ENCODE measurements at regions not wholly inside any gene's neighbourhood (a gene's known extent, or its start where the extent isn't known, plus 50 kb on each side); places are given as distances from the start of the nearest gene placed in this dataset.

DNA sequence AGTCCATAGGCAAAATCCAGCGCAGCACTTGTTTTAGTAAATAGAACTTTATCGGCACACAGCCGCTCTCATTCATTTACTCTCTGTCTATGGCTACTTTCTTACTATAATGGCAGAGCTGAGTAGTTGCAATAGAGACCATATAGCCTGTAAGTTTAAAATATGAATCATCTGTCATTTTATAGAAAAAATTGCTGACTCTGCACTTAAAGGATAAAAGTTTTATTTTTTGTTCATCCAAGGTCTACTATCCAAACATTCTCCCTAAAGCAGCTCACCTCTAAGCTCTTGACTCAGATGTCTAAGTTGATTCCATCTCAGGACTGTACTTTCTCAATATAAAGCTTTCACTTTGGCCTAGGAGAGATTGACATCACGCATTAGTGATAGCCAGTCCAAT, 825.7 kb downstream of the OLFM4 start:
- no peak for DNase-seq (ENCODE audit: low spot score)

DNA sequence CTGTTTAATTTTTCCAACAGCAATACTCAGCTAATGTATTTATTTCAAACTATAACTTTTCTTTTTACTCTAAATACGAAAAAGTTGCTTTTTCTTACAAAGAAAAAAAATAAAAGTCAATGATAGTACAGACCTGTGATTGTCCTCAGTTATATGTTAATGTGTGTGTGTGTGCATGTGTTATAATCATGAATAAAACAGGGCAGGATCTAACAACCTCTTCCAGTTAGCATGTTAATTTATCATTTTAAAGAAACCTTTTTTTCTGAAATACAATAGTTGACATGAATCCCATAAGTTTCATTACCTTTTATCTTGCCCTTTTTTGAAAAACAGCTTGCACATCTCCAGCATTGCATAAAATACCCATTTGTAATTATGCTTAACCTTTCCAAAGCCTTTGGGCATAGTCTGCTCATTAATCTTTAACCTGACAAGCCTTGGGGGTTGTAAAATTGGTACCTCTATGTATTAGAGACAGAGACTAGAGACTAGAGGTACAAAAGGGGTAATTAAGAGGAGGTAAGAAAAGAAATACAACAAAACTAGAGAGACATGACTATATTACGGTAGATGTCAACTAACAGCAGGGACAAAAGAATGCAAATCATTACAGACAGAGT, 828.1 kb downstream of the OLFM4 start:
- DNase-seq (ENCODE audit: low spot score), result no peak

DNA sequence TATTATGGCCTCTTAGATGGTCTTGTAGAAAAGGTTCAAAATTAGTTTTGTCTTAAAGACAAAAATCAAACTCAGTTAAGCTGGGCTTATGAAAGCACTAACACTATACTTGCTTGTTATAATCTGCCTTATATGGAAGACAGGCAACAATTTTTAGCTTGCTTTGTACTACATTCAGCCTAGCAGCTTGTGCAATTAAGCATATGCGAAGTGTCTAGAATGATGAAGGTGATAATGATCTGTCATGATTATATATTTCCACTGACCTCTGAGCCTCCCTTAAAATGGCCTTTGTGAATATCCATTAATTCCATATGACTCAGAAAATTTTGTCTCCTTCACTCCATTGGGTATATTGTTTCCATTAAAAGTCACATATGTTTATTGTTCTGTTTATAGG, 834.9 kb downstream of the OLFM4 start:
- no peak for DNase-seq (ENCODE audit: low spot score)

DNA sequence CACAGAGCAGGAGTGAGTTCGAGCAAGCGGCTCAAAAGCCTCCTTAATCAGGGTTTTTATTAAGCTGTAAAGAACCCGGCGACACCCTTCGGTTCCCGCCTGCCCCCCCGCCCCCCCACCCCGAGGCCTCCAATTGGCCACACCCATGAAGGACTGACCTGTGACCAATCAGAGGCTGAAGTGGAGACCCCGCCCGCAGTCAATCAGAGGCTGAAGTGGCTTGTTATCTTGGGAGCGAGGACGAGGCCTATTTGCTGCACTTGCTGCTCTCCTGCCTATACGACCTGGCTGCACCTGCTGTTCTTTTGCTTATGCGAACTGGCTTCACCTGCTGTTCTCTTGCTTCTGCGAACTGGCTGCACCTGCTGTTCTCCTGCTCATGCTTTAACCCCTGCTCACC, 844.9 kb downstream of the OLFM4 start:
- no peak for DNase-seq (ENCODE audit: low spot score)

DNA sequence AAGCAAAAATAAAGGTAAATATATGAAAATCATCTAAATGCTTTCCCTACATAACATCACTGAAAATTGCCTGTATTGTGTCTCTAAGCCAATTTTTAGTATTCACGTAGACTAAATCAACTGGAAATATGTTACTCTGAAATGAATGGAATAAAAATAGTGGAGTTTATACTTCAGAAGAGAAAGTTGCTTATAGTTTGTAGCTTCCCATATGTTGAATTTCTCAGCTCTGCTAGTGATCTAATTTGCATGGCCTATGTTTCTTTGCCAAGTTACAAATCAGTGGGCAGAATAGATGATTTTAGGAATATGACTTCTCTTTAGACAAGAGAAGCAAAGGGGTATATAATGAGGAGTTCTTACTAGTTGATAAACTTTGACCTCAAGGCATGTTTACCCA, 850.2 kb downstream of the OLFM4 start:
- no peak for DNase-seq (ENCODE audit: low spot score)

DNA sequence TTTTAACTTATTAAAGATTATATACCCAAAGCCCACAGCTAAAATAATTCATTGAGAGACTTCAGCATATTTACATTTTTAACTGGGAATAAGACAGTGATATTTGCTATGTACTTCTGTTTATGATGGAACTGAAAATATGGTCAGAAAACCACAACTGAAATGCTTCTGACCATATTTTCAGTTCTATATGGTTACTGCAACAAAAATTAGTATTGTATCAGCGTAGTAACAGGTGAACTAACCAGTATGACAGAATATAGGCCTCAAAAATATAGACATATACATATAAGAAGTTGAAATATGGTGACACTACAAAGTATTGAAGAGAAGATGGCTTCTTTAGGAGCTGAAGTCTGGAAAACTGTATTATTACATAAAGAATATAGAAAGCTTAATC, 857.4 kb downstream of the OLFM4 start:
- DNase-seq (ENCODE audit: low spot score), result no peak

DNA sequence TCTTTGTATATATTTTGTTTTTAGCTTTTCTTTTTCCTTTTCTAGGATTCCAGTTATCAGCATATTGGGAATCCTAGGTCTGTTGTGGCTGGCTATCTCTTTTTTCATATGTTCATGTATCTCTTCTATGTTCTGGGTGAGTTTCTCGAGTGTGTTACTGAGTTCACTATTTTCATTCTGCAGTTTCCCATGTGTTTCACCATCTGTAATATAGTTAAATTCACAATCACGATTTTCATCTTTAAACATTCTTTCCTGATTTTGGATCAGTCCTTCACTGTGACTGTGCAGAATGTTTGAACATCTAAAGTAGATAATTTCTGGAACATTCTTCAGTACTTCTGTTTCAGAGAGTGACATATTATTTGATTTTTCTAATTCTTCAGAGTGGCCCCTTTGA, 862.1 kb downstream of the OLFM4 start:
- no peak for DNase-seq (ENCODE audit: low spot score)

DNA sequence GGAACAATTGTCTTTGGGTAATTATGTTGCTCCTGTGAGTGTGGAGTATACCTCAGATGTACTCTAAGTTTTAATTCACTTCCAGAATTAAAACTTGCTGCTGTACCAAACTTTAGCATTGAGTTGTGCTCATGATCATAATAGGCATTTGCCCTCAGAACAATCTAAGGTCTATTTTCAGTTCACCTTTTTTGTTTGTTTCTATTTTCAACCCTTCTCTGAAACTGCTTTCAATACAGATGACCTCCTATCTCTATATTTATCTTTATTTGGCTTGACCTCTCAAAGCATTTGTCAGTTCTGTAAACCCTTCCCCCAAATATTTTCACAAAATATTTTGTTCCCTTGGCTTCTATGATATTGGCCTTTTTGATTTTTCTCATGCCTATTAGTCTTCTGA, 873.0 kb downstream of the OLFM4 start:
- DNase-seq (ENCODE audit: low spot score), result no peak

DNA sequence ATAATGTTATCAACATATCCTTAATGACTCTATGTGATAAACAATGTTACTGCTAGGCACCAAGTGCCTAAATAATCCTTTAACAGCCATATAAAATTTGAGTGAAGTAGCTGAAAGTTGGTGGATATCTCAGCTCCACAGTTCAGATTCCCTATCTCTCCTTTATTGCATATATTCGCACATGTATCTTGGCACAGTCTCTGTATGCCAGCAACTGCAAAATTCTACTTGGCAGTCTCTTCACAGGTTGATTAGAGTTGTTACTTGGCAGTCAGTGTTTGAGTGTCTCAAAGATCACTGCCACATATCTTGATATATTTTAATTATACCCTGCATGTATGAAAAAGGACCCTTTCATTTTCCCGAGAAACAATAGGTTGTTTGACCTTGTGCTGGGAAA, 879.3 kb downstream of the OLFM4 start:
- DNase-seq (ENCODE audit: low spot score), result no peak

DNA sequence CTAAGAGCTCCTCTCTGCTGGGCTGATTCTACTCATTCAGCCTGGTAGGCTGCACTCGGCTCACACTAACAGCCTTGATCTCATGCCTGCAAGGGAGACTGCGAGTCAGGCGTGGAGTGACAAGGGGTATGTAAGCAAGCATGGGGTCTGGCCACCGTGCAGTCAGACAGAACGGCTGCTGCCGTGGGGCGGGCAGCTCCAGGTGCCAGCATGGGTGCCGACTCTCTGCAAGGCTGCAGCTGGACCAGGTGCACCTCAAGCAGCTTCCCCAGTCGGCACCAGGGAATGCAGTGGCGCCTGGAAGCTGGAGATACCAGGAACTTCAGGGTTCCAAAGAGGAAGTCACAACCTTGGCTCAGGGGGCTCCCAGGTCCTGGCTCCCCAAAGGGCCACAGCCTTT, 892.3 kb downstream of the OLFM4 start:
- no peak for DNase-seq (ENCODE audit: low spot score)

DNA sequence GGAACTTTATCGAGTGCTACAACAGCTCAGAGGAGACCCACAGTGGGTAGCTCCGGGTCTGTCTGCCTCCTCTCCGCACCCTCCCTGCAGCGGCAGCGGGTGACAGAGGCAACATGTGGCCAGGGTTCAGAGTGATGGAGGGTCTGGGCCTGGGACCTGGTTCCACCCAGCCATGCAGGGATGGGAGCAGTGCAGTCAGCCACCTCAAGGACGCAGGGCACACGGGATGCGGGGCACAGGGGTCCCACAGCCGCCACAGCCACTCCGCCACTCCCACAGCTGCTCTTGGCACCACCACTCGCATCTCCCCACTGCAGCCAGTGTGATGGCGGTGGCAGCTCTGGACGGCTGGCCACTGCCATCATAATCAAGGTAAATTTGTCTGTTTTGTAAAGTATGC, 892.9 kb downstream of the OLFM4 start:
- DNase-seq (ENCODE audit: low spot score), result no peak

DNA sequence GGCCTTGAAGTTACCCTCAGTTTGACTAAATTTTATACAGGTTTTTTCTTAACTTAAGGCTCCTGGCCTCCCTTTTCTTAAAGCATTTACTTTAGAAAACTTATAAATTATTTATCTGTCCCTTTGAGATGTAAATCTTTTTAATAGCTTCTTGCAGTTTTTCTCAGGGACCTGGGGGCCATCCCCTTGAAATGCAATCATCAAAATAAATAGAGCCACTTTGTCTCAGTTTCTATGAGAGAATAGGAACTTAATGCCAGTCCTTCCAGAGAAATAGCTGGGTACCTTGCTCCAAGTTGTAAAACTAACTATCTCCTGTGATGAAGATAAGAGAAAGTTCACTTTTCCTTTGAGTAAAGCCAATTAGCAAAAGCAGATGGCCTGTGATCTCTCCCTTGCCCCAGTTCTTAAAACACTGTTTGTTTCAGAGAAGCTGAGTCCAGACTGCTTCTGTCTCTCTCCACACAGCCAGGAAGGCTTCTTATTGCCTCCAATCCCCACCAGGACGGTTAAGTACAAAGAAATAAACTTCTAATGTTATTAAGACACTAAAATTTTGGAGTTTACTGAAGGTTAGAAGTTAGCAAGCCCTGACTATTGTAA, 913.1 kb downstream of the OLFM4 start:
- no peak for DNase-seq (ENCODE audit: low spot score)

DNA sequence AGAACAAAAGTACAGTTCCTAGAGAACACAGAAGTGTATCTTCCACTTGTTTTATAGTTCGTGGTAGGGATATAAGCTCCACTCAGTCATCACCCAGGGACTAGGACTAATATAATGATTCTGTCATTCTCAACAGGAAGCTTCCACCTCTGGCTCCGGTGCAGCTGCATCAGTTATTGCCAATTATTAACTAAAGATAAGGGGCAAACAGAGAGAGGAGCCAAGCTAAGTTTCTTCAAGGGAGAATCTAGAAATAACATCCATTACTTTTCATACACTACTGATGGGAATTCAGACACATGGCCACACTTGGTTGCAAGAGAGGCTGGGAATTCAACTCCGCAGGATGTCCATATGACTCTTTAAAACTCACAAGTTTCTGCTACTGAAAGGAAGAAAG, 917.9 kb downstream of the OLFM4 start:
- no peak for DNase-seq (ENCODE audit: low spot score)

DNA sequence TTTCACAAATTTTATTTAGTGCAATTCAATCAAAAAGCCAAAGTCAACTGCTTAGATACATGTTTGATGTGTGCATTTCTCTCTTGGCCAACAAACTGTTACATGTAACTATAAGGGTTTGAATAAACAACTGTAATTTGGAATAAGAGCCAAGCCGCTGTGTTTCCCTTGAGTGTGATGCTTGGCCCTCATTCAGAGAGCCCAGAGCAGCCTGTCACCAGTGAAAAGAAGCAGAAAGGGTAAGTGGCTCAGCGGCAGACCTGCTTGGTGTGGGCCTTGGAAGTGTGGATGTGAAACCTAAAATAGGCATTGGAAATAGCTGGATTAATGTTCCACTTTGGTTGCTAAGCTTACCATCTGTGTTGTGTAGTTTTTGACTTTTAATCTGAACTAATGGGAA, 924.6 kb downstream of the OLFM4 start:
- no peak for DNase-seq (ENCODE audit: low spot score)
